CD4-positive, CD25-positive, alpha-beta regulatory T cell (primary cell): ENCODE measurements at regions not wholly inside any gene's neighbourhood (a gene's known extent, or its start where the extent isn't known, plus 50 kb on each side); places are given as distances from the start of the nearest gene placed in this dataset.

Experiments
- ATAC-seq, 2 donors: fragments of 150-1000 bp; cut with Tn5 transposase; one replicate each; pipeline ENCODE4 v1.10.0; 2021; ENCODE audit warnings: low read depth in 2 of 2, moderate number of reproducible peaks in 2 of 2, moderate library complexity in 1 of 2
- DNase-seq, 3 donors: peaks; one replicate each; pipeline versions ENCODE4 v3.0.0 to v3.0.0-alpha.2; 2012 to 2022; ENCODE audit warnings: mixed read lengths in 1 of 3
- H3K27ac ChIP-seq: one replicate; pipeline ENCODE4 v1.7.0; 2013; ENCODE audit warnings: mild to moderate bottlenecking, low read length; ENCODE audit not compliant: insufficient read depth, poor library complexity, severe bottlenecking
- H3K27me3 ChIP-seq: one replicate; pipeline ENCODE4 v1.7.0; 2013; ENCODE audit warnings: low read length; ENCODE audit not compliant: control insufficient read depth, insufficient read depth
- H3K36me3 ChIP-seq: one replicate; pipeline ENCODE4 v1.7.0; 2013; ENCODE audit warnings: mild to moderate bottlenecking, low read length, moderate library complexity; ENCODE audit not compliant: control insufficient read depth, insufficient read depth
- H3K4me1 ChIP-seq: 2 replicates; pipeline ENCODE4 v1.7.0; 2013; ENCODE audit warnings: mild to moderate bottlenecking, low read length; ENCODE audit not compliant: insufficient read depth, control insufficient read depth, poor library complexity, severe bottlenecking
- H3K4me3 ChIP-seq: one replicate; pipeline ENCODE4 v1.7.0; 2013; ENCODE audit warnings: low read depth, mild to moderate bottlenecking, low read length, moderate library complexity
- H3K9me3 ChIP-seq, 2 experiments: 1 replicate in 1 of 2; 2 replicates in 1 of 2; pipeline ENCODE4 v1.7.0; 2013; ENCODE audit warnings: low read length in 2 of 2, mild to moderate bottlenecking in 1 of 2, moderate library complexity in 1 of 2; ENCODE audit not compliant: control insufficient read depth in 2 of 2
- H3K27ac Mint-ChIP-seq, 3 donors: one replicate each; pipeline ENCODE4 v1.8.0; 2020 to 2022; ENCODE audit warnings: mild to moderate bottlenecking in 3 of 3, mixed read lengths in 3 of 3, moderate library complexity in 2 of 3
- H3K27me3 Mint-ChIP-seq: one replicate; pipeline ENCODE4 v1.8.0; 2022; ENCODE audit warnings: mild to moderate bottlenecking, mixed read lengths
- H3K36me3 Mint-ChIP-seq: one replicate; pipeline ENCODE4 v1.8.0; 2020; ENCODE audit warnings: mixed read lengths
- H3K4me1 Mint-ChIP-seq, 4 donors: one replicate each; pipeline ENCODE4 v1.8.0; 2020 to 2022; ENCODE audit warnings: mixed read lengths in 4 of 4, mild to moderate bottlenecking in 1 of 4
- H3K4me3 Mint-ChIP-seq, 4 donors: one replicate each; pipeline ENCODE4 v1.8.0; 2020 to 2022; ENCODE audit warnings: mild to moderate bottlenecking in 4 of 4, mixed read lengths in 4 of 4, moderate library complexity in 3 of 4
- H3K9me3 Mint-ChIP-seq, 7 donors: one replicate each; pipeline ENCODE4 v1.8.0; 2020 to 2022; ENCODE audit warnings: mixed read lengths in 7 of 7, mild to moderate bottlenecking in 3 of 7, moderate library complexity in 2 of 7

GRCh38 chr18:43994381-43994780, 686.3 kb upstream of the SETBP1 start:
- H3K27ac Mint-ChIP-seq = no peak overlapping the region
- Histone ChIP-seq H3K4me1 (no peaks in the 10 kb centered on the region), H3K9me3 (no peaks in the 10 kb centered on the region), H3K27ac (no peak overlapping the region), H3K4me3 (no peak overlapping the region), H3K27me3 (no peaks in the 10 kb centered on the region), H3K36me3 (no peaks in the 10 kb centered on the region)
- no peak overlapping the region for H3K4me3 Mint-ChIP-seq
- H3K27me3 Mint-ChIP-seq = no peaks in the 10 kb centered on the region
- peaks cover 0 to 9% (median 3%) of the 10 kb centered on the region in 7 donors for H3K9me3 Mint-ChIP-seq
- no peaks in the 10 kb centered on the region for H3K36me3 Mint-ChIP-seq
- no peak for DNase-seq
- ATAC-seq = no peak
- no peaks in the 10 kb centered on the region for H3K4me1 Mint-ChIP-seq

- H3K4me3 ChIP-seq = no peak overlapping the region
- DNase-seq = no peak
- no peaks in the 10 kb centered on the region for H3K9me3 ChIP-seq
- no peak for ATAC-seq
- Mint-ChIP-seq H3K4me3 (no peak overlapping the region), H3K27me3 (no peaks in the 10 kb centered on the region), H3K9me3 (peaks cover 0 to 5% (median under 1%) of the 10 kb centered on the region in 7 donors), H3K27ac (no peak overlapping the region), H3K4me1 (no peaks in the 10 kb centered on the region), H3K36me3 (no peaks in the 10 kb centered on the region)
- no peaks in the 10 kb centered on the region for H3K36me3 ChIP-seq
- H3K4me1 ChIP-seq = no peaks in the 10 kb centered on the region
- no peaks in the 10 kb centered on the region for H3K27me3 ChIP-seq
- H3K27ac ChIP-seq = no peak overlapping the region
Measured at GRCh38 chr18:44013871-44014270, 666.8 kb upstream of the SETBP1 start.

GRCh38 chr18:44025421-44025820, 655.3 kb upstream of the SETBP1 start:
- Mint-ChIP-seq H3K4me1 (peaks cover 0 to 5% (median 0%) of the 10 kb centered on the region in 4 donors), H3K4me3 (no peak overlapping the region), H3K36me3 (no peaks in the 10 kb centered on the region), H3K27me3 (no peaks in the 10 kb centered on the region), H3K27ac (no peak overlapping the region), H3K9me3 (peaks cover 0 to 14% (median 5%) of the 10 kb centered on the region in 7 donors)
- Histone ChIP-seq H3K4me3 (no peak overlapping the region), H3K27ac (no peak overlapping the region), H3K27me3 (no peaks in the 10 kb centered on the region), H3K9me3 (no peaks in the 10 kb centered on the region), H3K36me3 (no peaks in the 10 kb centered on the region), H3K4me1 (no peaks in the 10 kb centered on the region)
- ATAC-seq (no peak), DNase-seq (no peak)

GRCh38 chr18:44028109-44028508, 652.6 kb upstream of the SETBP1 start:
- DNase-seq = no peak
- peaks cover 0 to 5% (median 0%) of the 10 kb centered on the region in 4 donors for H3K4me1 Mint-ChIP-seq
- H3K36me3 Mint-ChIP-seq = no peaks in the 10 kb centered on the region

GRCh38 chr18:44031063-44031462, 649.6 kb upstream of the SETBP1 start:
- peaks cover 0 to 5% (median 0%) of the 10 kb centered on the region in 4 donors for H3K4me1 Mint-ChIP-seq

More at GRCh38 chr18:44028109-44028508, 652.6 kb upstream of the SETBP1 start:
- H3K9me3 Mint-ChIP-seq = peaks cover 0 to 14% (median 6%) of the 10 kb centered on the region in 7 donors
- no peak overlapping the region for H3K4me3 Mint-ChIP-seq
- H3K4me1 ChIP-seq = no peaks in the 10 kb centered on the region
- H3K27ac ChIP-seq = no peak overlapping the region
- no peak overlapping the region for H3K27ac Mint-ChIP-seq
- H3K36me3 ChIP-seq = no peaks in the 10 kb centered on the region
- H3K4me3 ChIP-seq = no peak overlapping the region
- ATAC-seq = no peak
- no peaks in the 10 kb centered on the region for H3K27me3 ChIP-seq
- no peaks in the 10 kb centered on the region for H3K27me3 Mint-ChIP-seq
- H3K9me3 ChIP-seq = no peaks in the 10 kb centered on the region

GRCh38 chr18:44033144-44033701, 647.5 kb upstream of the SETBP1 start:
- H3K36me3 ChIP-seq = no peaks in the 10 kb centered on the region
- no peak for DNase-seq
- no peak for ATAC-seq
- H3K9me3 ChIP-seq = no peaks in the 10 kb centered on the region
- Mint-ChIP-seq H3K4me3 (no peak overlapping the region), H3K9me3 (peaks cover 0 to 11% (median 4%) of the 10 kb centered on the region in 7 donors), H3K36me3 (no peaks in the 10 kb centered on the region), H3K27ac (no peak overlapping the region), H3K4me1 (peaks cover 0 to 5% (median 0%) of the 10 kb centered on the region in 4 donors), H3K27me3 (no peaks in the 10 kb centered on the region)
- no peaks in the 10 kb centered on the region for H3K27me3 ChIP-seq
- H3K4me3 ChIP-seq = no peak overlapping the region
- no peak overlapping the region for H3K27ac ChIP-seq
- H3K4me1 ChIP-seq = no peaks in the 10 kb centered on the region

More at GRCh38 chr18:44031063-44031462, 649.6 kb upstream of the SETBP1 start:
- no peaks in the 10 kb centered on the region for H3K36me3 ChIP-seq
- H3K4me3 ChIP-seq = no peak overlapping the region
- H3K4me1 ChIP-seq = no peaks in the 10 kb centered on the region
- H3K36me3 Mint-ChIP-seq = no peaks in the 10 kb centered on the region
- DNase-seq = no peak
- H3K9me3 ChIP-seq = no peaks in the 10 kb centered on the region
- no peaks in the 10 kb centered on the region for H3K27me3 ChIP-seq
- ATAC-seq = no peak
- no peak overlapping the region for H3K4me3 Mint-ChIP-seq
- H3K9me3 Mint-ChIP-seq = peaks cover 0 to 11% (median 4%) of the 10 kb centered on the region in 7 donors
- H3K27ac Mint-ChIP-seq = no peak overlapping the region
- no peak overlapping the region for H3K27ac ChIP-seq
- H3K27me3 Mint-ChIP-seq = no peaks in the 10 kb centered on the region

GRCh38 chr18:44035554-44035953, 645.1 kb upstream of the SETBP1 start:
- no peaks in the 10 kb centered on the region for H3K4me1 ChIP-seq
- H3K4me3 ChIP-seq = no peak overlapping the region
- H3K27me3 ChIP-seq = no peaks in the 10 kb centered on the region
- no peaks in the 10 kb centered on the region for H3K9me3 ChIP-seq
- H3K36me3 ChIP-seq = no peaks in the 10 kb centered on the region
- DNase-seq (no peak), ATAC-seq (no peak)
- no peaks in the 10 kb centered on the region for H3K4me1 Mint-ChIP-seq
- H3K4me3 Mint-ChIP-seq = no peak overlapping the region
- H3K27ac Mint-ChIP-seq = no peak overlapping the region
- no peak overlapping the region for H3K27ac ChIP-seq
- H3K9me3 Mint-ChIP-seq = peaks cover 0 to 5% (median 0%) of the 10 kb centered on the region in 7 donors
- H3K36me3 Mint-ChIP-seq = no peaks in the 10 kb centered on the region
- H3K27me3 Mint-ChIP-seq = no peaks in the 10 kb centered on the region

GRCh38 chr18:44036501-44036900, 644.2 kb upstream of the SETBP1 start:
- Histone ChIP-seq H3K4me1 (no peaks in the 10 kb centered on the region), H3K36me3 (no peaks in the 10 kb centered on the region), H3K27me3 (no peaks in the 10 kb centered on the region), H3K27ac (no peak overlapping the region), H3K4me3 (no peak overlapping the region), H3K9me3 (no peaks in the 10 kb centered on the region)
- Mint-ChIP-seq H3K9me3 (peaks cover 0 to 6% (median under 1%) of the 10 kb centered on the region in 7 donors), H3K27me3 (no peaks in the 10 kb centered on the region), H3K4me1 (no peaks in the 10 kb centered on the region), H3K4me3 (no peak overlapping the region), H3K36me3 (no peaks in the 10 kb centered on the region), H3K27ac (no peak overlapping the region)
- no peak for DNase-seq
- no peak for ATAC-seq
